CD4-positive, alpha-beta T cell treated with Interleukin-15 for 1 hour (primary cell): ENCODE measurements at regions not wholly inside any gene's neighbourhood (a gene's known extent, or its start where the extent isn't known, plus 50 kb on each side); places are given as distances from the start of the nearest gene placed in this dataset.

ENCODE experiments used
- DNase-seq: peaks from one replicate; pipeline ENCODE4 v3.0.0-alpha.2; 2020

DNA sequence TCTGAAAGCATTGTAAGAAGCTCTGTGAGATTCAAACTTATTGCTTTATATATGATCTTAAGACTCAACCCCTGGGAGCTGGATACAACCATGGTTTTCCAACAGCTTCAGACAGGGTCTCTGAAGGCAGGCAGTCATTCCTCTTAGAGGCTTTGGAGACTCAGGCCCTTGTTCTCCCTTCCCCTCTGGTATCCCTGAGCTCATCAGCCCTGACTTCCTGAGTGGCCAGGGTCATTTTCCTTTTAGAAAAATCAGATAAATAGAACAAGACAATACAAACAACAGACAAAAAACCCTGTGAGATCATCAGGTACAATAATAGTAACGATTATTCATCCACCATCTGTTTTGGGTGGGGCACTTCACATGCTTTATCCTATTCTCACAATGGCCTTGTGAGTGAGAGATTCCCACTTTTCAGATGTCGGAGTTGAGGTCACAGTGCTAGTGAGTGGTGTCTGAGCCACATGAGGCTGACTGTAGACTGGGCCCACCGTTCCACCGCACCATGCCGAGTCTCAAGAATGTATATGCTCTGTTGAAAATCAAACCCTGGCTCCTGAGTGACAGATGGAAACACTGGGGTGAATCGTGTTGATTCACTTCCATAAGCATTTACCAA, 144.2 kb downstream of the CXCL12 start:
- DNase-seq, result no peak

GRCh38 chr10:44238212-44238611, 146.7 kb downstream of the CXCL12 start:
- DNase-seq, result no peak

DNA sequence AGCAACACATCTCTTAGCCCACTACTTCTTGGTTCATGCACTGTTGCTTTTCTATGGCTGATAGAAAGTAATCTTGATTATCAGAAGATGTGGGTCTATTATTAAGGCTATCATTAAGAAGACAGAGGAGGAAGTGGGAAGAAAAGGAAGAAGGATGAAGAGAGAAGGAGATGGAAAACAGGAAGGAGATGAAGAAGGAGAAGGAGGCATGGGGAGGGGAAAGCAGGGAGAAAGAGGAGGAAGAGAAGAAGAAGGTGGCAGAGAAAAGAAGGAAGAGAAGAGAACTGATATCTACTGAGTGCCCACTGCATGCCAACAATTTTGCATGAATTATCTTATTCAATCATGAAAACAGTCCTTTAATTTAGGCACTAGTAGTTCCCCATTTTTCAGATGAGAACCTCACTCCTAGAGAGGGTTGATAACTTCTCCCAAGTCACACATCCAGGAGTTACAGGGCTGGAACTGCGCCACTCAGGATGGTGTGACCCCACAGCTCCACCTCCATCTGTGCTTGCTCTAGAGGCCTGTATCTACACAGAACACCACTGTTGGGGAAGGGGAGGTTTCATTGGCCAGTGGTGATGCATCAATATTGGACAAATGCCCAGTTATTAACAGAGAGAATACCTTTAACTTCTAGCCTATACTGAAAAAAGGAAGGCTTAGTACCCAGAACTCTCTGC, 147.4 kb downstream of the CXCL12 start:
- no peak for DNase-seq

GRCh38 chr10:44235363-44235762, 149.5 kb downstream of the CXCL12 start:
- no peak for DNase-seq

GRCh38 chr10:44234483-44234875, 150.4 kb downstream of the CXCL12 start:
- DNase-seq, result no peak

DNA sequence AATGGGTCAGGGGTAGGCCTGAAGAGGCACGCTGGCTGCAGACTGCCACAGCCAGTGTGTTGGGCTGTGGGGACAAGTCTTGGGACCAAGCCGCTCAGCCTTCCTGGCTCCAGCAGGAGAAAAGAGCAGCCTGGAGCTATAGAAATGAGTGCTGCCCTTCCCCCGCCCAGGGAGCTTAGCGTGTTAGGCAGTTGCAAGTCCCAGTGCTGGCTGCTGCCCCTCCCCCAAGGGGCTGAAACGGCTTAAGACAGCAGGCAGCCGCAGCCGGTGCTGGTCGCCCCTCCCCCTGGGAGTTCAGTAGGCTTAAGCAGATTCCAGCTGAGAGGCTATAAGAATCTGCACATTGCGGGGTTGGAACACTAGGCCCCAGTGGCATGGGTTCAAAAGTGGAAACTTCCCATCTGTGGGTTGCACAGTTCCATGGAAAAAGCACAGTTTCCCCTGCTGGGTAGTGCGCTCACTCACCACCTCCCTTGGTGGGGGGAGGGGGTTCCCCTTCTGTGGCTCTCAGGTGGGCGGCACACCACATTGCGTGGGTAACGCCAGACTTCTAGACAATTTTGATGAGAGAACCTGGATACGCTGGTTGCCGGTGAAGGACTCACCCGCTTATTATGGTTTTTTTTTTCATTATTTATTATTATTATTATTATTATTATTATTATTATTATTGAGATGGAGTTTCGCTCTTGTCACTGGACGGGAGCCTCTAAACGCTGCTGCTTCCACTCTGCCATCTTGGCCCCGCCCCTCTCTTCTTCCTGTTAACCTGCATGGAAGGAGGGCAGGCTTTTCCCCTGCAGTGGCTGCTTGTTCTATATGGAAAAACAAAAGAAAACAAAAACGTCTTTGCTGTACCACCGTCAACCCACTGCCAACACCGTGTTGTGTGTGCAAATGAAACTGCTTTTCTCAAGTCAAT, 151.1 kb downstream of the CXCL12 start:
- no peak for DNase-seq

- DNase-seq, result no peak
Observed at GRCh38 chr10:44217274-44217820, 167.6 kb downstream of the CXCL12 start.

DNA sequence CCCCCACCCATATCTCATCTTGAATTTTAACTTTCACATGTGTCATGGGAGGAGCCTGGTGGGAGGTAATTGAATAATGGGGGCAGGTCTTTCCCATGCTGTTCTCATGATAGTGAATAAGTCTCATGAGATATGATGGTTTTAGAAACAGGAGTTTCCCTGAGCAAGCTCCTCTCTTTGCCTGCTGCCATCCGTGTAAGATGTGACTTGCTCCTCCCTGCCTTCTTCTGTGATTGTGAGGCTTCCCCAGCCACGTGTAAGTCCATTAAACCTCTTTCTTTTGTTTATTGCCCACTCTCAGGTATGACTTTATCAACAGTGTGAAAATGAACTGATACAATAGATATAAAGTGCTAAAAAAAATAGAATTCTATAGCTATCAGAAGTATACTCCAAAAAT, 168.8 kb downstream of the CXCL12 start:
- DNase-seq, result no peak

GRCh38 chr10:44209811-44210210, 175.1 kb downstream of the CXCL12 start:
- no peak for DNase-seq

DNA sequence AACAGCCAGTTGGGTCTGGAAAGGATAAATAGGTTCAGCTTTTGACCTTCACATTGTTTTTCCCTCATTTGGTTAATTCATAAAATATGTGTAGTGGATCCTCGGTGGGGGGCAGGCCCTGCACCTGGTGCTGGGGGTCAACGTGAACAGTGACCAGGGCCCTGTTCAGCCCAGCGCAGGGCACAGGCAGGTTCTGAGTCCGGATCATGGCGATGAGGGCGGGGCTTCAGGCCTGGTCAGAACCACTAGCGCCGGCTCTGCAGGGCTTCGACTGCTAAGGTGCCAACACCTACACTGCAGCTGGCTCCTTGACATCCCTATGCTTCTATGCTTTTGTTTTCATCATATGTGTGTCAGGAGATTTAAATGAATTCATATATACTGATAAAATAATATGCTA, 177.7 kb downstream of the CXCL12 start:
- DNase-seq, result no peak

DNA sequence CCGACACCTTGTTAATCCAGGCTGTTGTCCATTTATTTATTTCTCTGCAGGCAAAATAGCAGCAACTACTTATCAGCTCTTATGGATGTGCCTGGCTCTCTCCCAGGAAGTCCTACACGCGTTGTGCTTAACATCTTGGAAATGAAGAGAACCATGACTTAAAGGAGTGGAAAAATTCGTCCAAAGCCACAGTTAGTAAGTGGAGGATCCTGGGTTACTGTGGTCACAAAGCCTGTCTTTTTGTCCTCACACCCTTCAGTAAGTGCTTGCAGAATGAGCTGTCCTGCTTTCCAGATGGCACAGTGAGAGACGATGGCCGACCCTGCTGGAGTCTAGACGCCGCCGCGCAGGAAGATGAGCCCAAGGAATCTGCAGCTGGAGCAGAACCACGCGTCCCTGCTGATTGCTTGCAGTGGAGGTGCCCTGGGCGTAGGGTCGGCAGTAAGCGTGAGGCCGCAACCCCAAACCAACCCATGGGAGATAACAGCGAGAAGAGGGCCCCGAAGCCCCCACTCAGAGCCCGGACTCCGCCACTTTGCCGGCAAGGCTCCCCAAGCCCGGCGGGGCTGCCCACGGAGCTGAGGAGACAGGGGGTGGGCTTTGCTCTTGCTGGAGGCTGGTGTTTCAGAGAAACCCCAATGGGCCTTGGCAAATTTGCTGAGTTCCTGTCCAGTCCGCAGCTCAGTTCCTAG, 178.6 kb downstream of the CXCL12 start:
- DNase-seq, result no peak

- no peak for DNase-seq
Observed at GRCh38 chr10:44205067-44205466, 179.8 kb downstream of the CXCL12 start.

DNA sequence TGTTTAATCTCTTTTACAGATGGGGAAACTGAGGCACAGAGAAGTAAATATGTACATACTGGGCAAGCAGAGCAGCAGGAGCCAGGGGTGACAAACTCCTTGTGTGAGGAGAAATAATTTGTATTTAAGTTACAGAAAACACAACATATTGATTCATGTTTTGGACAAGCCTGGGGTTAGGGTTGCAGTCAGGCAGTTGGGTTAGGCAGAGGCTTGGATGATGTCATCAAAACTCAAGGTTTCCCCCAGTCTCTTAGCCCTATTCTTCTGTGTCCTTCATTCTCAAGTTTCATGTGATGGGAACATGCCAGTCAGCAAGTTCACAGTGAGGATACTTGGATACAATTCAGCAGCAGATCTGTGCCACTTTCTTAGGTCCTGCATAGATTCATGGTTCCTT, 181.4 kb downstream of the CXCL12 start:
- DNase-seq, result no peak

DNA sequence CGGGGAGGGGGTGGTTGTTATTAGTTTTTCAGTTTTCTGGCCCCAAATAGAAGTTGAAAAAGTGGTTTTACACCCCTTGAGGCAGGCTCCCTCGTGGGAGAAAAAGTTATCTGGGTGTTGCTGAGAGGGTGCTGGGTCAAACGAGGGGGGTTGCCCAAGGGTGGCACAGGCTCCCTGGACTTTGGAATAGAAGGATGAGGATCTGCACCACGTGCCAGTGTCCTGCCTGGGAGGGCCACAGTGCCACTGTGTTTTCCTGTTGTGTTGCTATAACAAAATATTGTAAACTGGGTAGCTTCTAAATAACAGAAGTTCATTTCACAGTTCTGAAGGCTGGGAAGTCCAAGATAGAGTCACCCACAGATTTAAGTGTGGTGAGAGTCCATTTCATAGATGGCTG, 181.9 kb downstream of the CXCL12 start:
- DNase-seq, result no peak

- no peak for DNase-seq
Observed at GRCh38 chr10:44201656-44202055, 183.2 kb downstream of the CXCL12 start.

- DNase-seq, result no peak
Observed at GRCh38 chr10:44201011-44201410, 183.9 kb downstream of the CXCL12 start.

- no peak for DNase-seq
Observed at GRCh38 chr10:44199991-44200655, 184.8 kb downstream of the CXCL12 start.

GRCh38 chr10:44199267-44199666, 185.6 kb downstream of the CXCL12 start:
- no peak for DNase-seq

GRCh38 chr10:44198780-44199097, 186.2 kb downstream of the CXCL12 start:
- no peak for DNase-seq

- DNase-seq, result no peak
Observed at GRCh38 chr10:44198096-44198779, 186.7 kb downstream of the CXCL12 start.

DNA sequence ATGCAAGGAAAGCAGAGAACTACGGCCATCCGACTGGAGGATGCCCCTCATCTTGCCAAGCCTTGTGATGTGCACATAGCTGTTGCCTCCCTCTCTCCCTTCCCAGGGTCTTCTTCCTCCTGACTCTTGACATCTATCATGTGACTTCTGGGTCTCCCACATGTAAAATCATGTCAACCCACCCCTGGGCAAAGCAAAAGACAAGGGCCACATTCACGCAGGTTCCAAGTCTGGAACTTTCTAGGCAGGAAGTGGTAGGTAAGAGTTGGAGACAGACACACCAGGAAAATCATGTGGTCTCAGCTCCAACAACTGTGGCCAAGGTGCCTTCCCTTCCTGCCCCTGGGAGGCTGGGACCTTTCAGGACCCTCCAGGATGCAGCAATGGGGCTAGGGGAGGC, 187.3 kb downstream of the CXCL12 start:
- no peak for DNase-seq

DNA sequence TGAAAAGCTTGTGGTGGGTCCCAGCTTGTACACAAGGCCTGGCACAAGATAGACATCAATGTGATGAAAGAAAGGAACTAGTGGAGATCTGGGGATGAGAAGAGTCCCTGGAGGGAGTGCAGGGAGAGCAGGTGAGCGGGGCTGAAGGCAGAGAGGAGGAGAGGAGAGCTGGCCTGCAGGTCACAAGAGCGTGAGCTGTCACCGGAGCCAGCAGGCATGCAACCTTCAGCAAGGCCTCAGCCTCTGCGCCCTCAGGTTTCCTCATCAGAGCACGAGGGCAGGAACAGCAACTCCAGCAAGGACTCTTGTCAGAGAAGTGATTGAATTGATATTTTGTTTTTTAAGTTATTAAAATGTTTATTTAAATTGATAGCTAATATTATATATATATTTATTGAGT, 188.6 kb downstream of the CXCL12 start:
- no peak for DNase-seq
